ENCODE measurements at regions not wholly inside any gene's neighbourhood (a gene's known extent, or its start where the extent isn't known, plus 50 kb on each side); places are given as distances from the start of the nearest gene placed in this dataset.

GRCh38 chr2:7205151-7205830 is 288.1 kb downstream of the RNF144A start:
- no peak for DNase-seq (ENCODE audit: low read depth in 1 of 2, low spot score in 1 of 2)
- no peak for TF ChIP-seq JUND (IDR thresholded peaks at IDR 0.05; ENCODE audit: low read depth)
- in situ Hi-C loops (cut with HindIII; ENCODE audit: low pct_unique_long_range_greater_than_20kb, low sequenced_read_pairs) = no loop called here

GRCh38 chr2:7206111-7206810 is 289.0 kb downstream of the RNF144A start:
- in situ Hi-C loops (cut with HindIII; ENCODE audit: low pct_unique_long_range_greater_than_20kb, low sequenced_read_pairs) = no loop called here
- TF ChIP-seq JUND (IDR thresholded peaks at IDR 0.05; ENCODE audit: low read depth) = no peak

GRCh38 chr2:7207631-7208030 is 290.4 kb downstream of the RNF144A start:
- in situ Hi-C loops (cut with HindIII; ENCODE audit: low pct_unique_long_range_greater_than_20kb, low sequenced_read_pairs) = no loop called here
- no peak for DNase-seq (ENCODE audit: low read depth in 1 of 2, low spot score in 1 of 2)
- TF ChIP-seq JUND (IDR thresholded peaks at IDR 0.05; ENCODE audit: low read depth) = no peak

More at GRCh38 chr2:7206111-7206810, 289.0 kb downstream of the RNF144A start:
- DNase-seq (ENCODE audit: low read depth in 1 of 2, low spot score in 1 of 2) = no peak

GRCh38 chr2:7209757-7210555 is 292.7 kb downstream of the RNF144A start:
- in situ Hi-C loops (cut with HindIII; ENCODE audit: low pct_unique_long_range_greater_than_20kb, low sequenced_read_pairs) = no loop called here
- DNase-seq (ENCODE audit: low read depth in 1 of 2, low spot score in 1 of 2) = no peak
- TF ChIP-seq JUND (IDR thresholded peaks at IDR 0.05; ENCODE audit: low read depth) = no peak

- no peak for TF ChIP-seq JUND (IDR thresholded peaks at IDR 0.05; ENCODE audit: low read depth)
- in situ Hi-C loops (cut with HindIII; ENCODE audit: low pct_unique_long_range_greater_than_20kb, low sequenced_read_pairs) = no loop called here
- DNase-seq (ENCODE audit: low read depth in 1 of 2, low spot score in 1 of 2) = no peak
Measured at GRCh38 chr2:7210712-7211111, 293.5 kb downstream of the RNF144A start.

GRCh38 chr2:7225848-7226247 is 308.6 kb downstream of the RNF144A start:
- no peak for DNase-seq (ENCODE audit: low read depth in 1 of 2, low spot score in 1 of 2)
- in situ Hi-C loops (cut with HindIII; ENCODE audit: low pct_unique_long_range_greater_than_20kb, low sequenced_read_pairs) = no loop called here
- no peak for TF ChIP-seq JUND (IDR thresholded peaks at IDR 0.05; ENCODE audit: low read depth)

GRCh38 chr2:7226501-7226900 is 309.3 kb downstream of the RNF144A start:
- TF ChIP-seq JUND (IDR thresholded peaks at IDR 0.05; ENCODE audit: low read depth) = no peak
- no peak for DNase-seq (ENCODE audit: low read depth in 1 of 2, low spot score in 1 of 2)
- in situ Hi-C loops (cut with HindIII; ENCODE audit: low pct_unique_long_range_greater_than_20kb, low sequenced_read_pairs) = no loop called here

- no peak for DNase-seq (ENCODE audit: low read depth in 1 of 2, low spot score in 1 of 2)
- no peak for TF ChIP-seq JUND (IDR thresholded peaks at IDR 0.05; ENCODE audit: low read depth)
- in situ Hi-C loops (cut with HindIII; ENCODE audit: low pct_unique_long_range_greater_than_20kb, low sequenced_read_pairs) = no loop called here
Measured at GRCh38 chr2:7233126-7233525, 315.9 kb downstream of the RNF144A start.

- DNase-seq (ENCODE audit: low read depth in 1 of 2, low spot score in 1 of 2) = no peak
- TF ChIP-seq JUND (IDR thresholded peaks at IDR 0.05; ENCODE audit: low read depth) = no peak
- in situ Hi-C loops (cut with HindIII; ENCODE audit: low pct_unique_long_range_greater_than_20kb, low sequenced_read_pairs) = no loop called here
Measured at GRCh38 chr2:7237466-7237865, 320.3 kb downstream of the RNF144A start.

- in situ Hi-C loops (cut with HindIII; ENCODE audit: low pct_unique_long_range_greater_than_20kb, low sequenced_read_pairs) = no loop called here
- no peak for DNase-seq (ENCODE audit: low read depth in 1 of 2, low spot score in 1 of 2)
- no peak for TF ChIP-seq JUND (IDR thresholded peaks at IDR 0.05; ENCODE audit: low read depth)
Measured at GRCh38 chr2:7239078-7239477, 321.9 kb downstream of the RNF144A start.

- no peak for DNase-seq (ENCODE audit: low read depth in 1 of 2, low spot score in 1 of 2)
- TF ChIP-seq JUND (IDR thresholded peaks at IDR 0.05; ENCODE audit: low read depth) = no peak
- in situ Hi-C loops (cut with HindIII; ENCODE audit: low pct_unique_long_range_greater_than_20kb, low sequenced_read_pairs) = no loop called here
Measured at GRCh38 chr2:7241041-7241745, 324.0 kb downstream of the RNF144A start.

GRCh38 chr2:7242189-7242867 is 325.1 kb downstream of the RNF144A start:
- in situ Hi-C loops (cut with HindIII; ENCODE audit: low pct_unique_long_range_greater_than_20kb, low sequenced_read_pairs) = no loop called here
- no peak for TF ChIP-seq JUND (IDR thresholded peaks at IDR 0.05; ENCODE audit: low read depth)
- DNase-seq (ENCODE audit: low read depth in 1 of 2, low spot score in 1 of 2) = no peak

Data from T47D (cell line).